NCI-H2107 treated with DMSO at 0.1 percent for 48 hours (cell line): ENCODE measurements at regions not wholly inside any gene's neighbourhood (a gene's known extent, or its start where the extent isn't known, plus 50 kb on each side); places are given as distances from the start of the nearest gene placed in this dataset.
"Not testable (repeated sequence)": the region's sequence is repeated elsewhere in the genome, so short reads cannot be mapped to it uniquely, and the experiment has no call there.

ENCODE experiments used
- DNase-seq: peaks from one replicate; lab custom pipeline; 2025; ENCODE audit not compliant: unreplicated experiment; lab: John Stamatoyannopoulos, UW

DNA sequence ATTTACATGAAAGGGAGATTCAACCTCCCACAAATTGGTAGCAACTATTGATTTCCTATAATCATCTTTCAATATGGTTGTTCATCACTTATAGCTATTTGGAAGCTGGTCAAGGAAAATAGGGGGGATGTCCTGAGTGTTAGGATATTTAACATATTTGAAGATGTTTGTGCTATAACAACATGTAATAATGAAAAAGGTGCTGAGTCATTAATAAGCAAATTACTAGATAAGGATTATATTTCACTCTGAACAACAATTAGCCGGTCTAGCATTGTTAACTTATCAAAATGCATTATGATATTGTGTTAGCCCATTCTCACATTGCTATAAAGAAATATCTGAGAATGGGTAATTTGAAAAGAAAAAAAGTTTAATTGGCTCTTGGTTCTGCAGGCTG, 225.8 kb upstream of the ARPP21 start:
- DNase-seq: no peak

- DNase-seq: no peak
Measured at GRCh38 chr3:35417080-35417479, 222.2 kb upstream of the ARPP21 start.

DNA sequence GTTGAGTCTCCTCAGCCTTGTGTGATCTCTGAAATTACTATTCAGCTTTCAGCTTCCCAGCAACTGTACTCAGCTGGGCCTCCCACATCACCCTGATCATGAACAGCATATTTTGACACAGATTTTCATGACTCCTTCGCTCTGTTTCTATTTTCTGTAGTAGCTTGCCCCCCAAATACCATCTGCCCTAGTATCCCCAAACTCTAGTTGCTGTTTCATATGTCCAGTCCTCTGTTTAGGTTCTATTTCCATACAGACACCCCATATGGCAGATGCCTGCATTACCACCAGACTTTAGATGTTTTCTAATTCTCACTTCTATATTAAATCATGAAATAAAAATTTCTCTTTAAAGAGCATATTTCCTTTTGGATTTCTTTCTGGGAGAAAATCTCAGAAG, 217.2 kb upstream of the ARPP21 start:
- DNase-seq: no peak

DNA sequence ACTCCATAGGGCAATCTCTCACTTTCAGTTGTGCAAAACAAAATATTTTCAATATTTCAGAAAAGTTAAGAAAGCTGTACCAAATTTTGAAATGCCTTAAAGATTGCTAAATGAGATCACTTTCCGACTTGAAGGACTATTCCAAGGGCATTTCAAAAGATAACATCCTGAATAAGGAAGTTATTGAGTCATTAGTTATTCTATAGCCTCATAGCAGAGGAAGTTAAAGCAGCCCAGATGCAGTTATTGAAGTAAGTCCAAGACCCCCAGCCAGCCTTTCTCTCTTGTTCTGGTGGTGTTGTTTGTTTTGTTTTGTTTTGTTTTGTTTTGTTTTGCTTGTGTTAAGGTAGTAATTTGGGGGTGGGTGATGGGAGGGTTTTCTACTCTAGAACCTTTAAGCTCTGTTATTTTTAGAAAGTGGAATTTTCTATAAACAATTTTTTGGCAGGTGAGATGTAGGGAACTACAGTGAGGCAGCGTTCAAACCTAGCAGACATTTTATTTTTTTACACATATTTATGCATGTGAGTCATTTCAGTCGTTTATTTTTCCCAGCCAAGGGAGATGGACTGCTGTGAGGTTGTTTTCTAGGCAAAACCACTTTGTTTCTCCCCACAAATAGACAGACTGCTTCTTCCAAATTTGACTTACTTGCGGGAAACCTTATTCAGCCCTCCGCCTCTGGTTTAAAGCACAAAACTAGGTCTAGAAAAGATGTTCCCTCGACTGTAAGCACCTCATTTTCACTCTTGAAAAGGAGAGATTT, 216.3 kb upstream of the ARPP21 start:
- no peak for DNase-seq

DNA sequence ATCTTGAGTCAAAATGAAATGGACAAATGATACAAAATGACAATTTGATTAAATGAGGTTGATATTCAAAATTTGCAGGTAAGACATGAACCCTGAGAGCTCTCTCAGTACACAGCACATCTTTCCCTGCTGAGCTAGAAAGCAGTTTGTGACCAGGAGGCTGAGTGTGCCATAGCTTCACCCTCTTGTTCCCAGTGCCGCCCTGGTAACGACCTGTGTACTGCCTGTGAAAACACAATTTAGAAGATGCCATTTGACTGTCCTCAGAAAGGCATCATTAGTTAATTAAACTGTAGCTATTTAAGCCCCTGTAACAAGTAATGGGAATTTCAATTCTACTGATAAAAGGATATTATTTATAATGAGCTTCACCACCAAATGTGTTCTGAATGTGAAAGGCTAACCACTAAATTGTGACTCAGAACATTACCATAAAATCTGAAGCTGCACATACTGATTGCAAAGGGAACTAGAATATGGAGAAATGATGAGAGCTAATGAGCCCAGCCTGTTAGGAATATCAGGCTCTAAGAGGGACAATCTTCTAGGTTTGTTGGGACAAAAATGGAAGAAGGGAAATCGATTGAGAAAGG, 212.9 kb upstream of the ARPP21 start:
- DNase-seq: no peak

DNA sequence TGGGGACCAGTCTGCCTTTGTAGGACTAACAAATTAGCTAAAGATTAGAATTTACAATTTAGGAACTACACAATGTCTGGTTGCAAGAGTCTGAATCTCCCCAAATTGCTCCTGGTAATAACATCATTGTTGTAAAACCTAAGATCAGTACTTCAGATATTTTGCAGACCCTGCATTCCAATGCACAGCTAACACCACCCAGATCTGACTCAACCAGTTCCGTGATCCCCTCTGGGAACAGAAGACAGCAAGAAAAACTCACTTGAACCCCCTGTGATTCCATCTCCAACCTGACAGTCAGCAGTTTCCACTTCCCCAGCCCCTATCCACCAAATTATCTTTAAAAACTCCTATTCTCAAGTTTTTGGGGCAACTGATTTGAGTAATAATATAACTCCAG, 201.9 kb upstream of the ARPP21 start:
- no peak for DNase-seq

- no peak for DNase-seq
Measured at GRCh38 chr3:35438101-35438500, 201.2 kb upstream of the ARPP21 start.

DNA sequence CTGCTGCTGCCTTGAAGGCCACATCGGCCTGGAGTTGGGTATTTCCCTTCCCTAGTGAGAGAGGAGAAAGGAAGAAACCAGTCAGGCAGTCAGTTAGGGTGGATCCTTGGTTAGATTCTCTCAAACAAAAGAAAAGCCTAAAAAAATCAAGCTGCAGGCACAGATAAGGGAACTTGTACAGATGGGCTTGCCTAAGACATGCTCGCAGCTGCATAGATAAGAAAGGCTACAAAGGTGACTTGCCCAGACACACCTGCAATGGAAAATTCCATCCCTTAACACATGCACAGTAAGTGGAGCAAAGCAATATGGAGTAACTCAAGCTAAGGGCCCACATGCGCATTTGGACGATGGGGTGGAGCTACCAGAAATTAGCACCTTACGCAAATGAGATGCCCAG, 199.7 kb upstream of the ARPP21 start:
- DNase-seq: no peak

DNA sequence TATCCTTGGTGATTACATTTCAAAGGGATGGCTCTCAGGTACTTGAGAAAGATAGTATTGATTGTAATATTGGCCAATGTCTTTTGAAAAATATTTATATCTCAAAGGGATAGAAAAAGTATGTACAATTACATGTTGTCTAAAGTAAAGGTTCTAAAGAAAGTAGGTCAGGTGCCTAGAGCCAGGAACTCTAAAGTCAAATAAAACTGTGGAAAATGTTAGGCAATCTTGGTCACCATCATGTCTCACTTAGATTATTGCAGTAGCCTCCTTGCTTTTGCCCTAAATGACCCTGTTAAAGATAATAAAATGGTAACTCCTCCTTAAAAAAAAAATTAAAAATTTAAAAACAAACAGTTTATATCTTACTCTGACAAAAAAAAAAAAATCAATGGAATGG, 198.5 kb upstream of the ARPP21 start:
- DNase-seq: no peak

GRCh38 chr3:35446896-35447295, 192.4 kb upstream of the ARPP21 start:
- DNase-seq: no peak

- no peak for DNase-seq
Measured at GRCh38 chr3:35448121-35448520, 191.2 kb upstream of the ARPP21 start.

GRCh38 chr3:35448681-35449080, 190.6 kb upstream of the ARPP21 start:
- no peak for DNase-seq

- not testable (repeated sequence) for DNase-seq
Measured at GRCh38 chr3:35454819-35455218, 184.5 kb upstream of the ARPP21 start.

- DNase-seq: no peak
Measured at GRCh38 chr3:35473956-35474355, 165.4 kb upstream of the ARPP21 start.

- DNase-seq: not testable (repeated sequence)
Measured at GRCh38 chr3:35482566-35482965, 156.8 kb upstream of the ARPP21 start.

- no peak for DNase-seq
Measured at GRCh38 chr3:35483131-35483530, 156.2 kb upstream of the ARPP21 start.

DNA sequence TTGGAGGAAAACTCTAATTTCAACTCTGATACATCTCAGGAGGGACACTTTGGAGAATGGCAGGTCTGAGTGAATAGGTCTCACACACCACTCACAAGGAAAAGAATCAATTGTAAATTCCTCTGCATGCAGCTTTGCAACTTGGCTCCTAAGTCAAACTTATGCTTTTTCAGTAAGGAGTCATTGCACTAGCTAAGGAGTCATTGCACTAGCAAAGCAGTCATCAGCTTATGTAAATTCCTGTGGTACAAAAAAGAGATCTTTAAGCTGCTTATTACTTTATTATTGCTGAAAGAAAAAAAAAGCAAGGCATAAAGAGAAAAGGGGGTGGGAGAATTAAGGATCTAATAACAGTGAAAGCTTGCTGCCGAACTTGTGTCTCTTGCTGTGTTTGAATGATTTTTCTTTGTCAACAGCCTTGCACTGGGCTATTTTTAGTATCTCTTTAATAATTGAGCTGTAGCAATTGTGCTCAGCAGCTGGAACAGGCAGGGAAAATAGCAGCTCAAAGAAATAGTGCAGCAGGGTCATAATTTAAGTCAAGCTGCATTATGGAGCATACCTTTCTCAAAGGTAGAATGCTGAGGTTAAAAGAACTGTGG, 154.3 kb upstream of the ARPP21 start:
- DNase-seq: no peak

DNA sequence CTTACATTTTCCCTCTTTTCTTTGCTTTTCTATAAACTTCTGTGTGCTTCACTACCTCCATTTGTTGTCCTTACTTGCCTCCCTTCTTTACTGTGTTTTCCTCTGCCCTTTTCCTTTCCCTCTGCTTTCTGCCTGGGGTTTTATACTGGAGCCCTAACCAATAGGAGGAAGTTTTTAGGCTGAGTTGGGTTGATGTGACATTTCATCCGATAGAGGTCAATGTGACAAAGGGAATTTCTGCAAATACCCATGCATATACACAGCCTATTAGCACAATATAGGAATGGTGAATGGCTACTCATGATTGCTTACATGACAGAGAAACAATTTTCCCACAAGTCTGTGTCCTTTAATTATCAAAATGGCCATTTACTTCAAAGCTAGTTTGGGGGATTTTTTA, 153.0 kb upstream of the ARPP21 start:
- DNase-seq: no peak

DNA sequence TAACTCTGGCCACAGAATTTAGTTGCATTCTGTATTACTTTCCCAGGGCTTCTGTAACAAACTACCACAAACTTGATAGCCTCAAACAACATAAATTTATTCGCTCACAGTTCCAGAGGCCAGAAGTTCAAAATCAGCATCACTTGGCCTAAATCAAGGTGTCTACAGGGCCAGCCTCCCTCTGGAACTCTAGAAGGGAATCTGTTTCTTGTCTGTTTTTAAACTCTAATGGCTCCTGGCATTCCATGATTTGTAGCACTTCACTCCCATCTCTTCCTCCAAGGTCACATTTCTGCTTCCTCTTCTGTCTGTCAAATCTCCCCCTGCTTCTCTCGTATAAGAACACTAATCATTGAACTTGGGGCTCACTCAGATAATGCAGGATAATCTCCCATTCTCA, 151.9 kb upstream of the ARPP21 start:
- no peak for DNase-seq

- DNase-seq: no peak
Measured at GRCh38 chr3:35488526-35488925, 150.8 kb upstream of the ARPP21 start.

GRCh38 chr3:35492841-35493240, 146.5 kb upstream of the ARPP21 start:
- no peak for DNase-seq

DNA sequence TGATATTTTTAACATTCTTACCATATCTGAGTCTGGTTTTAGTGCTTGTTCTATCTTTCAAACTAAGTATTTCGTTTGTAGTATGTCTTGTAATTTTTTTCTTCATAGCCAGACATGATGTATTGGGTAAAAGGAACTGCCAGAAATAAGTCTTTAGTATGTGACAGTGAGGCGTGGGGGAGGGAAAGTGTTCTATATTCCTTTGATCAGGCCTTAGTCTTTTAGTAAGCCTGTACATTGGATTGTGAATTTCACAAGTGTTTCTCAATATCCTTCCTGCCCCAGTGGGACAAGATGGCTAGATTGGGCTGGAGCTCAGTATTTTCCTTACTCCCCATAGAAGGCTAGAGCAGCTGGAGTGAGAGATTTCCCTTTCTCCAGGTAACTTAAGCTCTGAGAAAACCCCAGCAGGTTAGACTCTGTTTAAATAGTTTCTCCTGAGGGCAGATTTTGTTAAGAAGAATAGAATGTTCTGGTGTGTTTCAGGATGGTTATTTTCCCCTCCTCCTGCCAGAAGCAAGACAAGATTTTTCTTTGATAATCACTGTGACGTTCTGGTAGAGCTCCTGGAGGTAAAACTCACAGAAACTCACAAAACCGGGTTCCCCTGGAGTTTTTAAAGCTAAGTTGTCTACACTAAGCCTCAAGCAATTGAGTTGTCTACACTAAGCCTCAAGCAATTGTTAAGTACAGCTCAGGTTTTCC, 140.7 kb upstream of the ARPP21 start:
- no peak for DNase-seq
